Keratinocyte (primary cell): ENCODE measurements at regions not wholly inside any gene's neighbourhood (a gene's known extent, or its start where the extent isn't known, plus 50 kb on each side); places are given as distances from the start of the nearest gene placed in this dataset.

ENCODE experiments used
- CTCF ChIP-seq, 3 experiments: IDR thresholded peaks in 1 of 3; conservative IDR thresholded peaks in 1 of 3; optimal IDR thresholded peaks in 1 of 3; 2 replicates in 2 of 3; 3 replicates in 1 of 3; pipeline versions ENCODE3 to v1.5.1; 2011; ENCODE audit warnings: low read length in 3 of 3, mild to moderate bottlenecking in 3 of 3, moderate library complexity in 2 of 3, control low read depth in 1 of 3, inconsistent platforms in 1 of 3; ENCODE audit not compliant: insufficient read depth in 2 of 3; ENCODE audit errors: extremely low read depth in 1 of 3
- EZH2 ChIP-seq: IDR thresholded peaks from one replicate; pipeline ENCODE4 v1.6.1; 2012; ENCODE audit warnings: inconsistent platforms, mild to moderate bottlenecking, low read length, moderate library complexity

- TF ChIP-seq CTCF (optimal IDR thresholded peaks at IDR 0.05 in 1 of 3, IDR thresholded peaks at IDR 0.05 in 1 of 3, conservative IDR thresholded peaks at IDR 0.05 in 1 of 3; ENCODE audit: extremely low read depth in 1 of 3, insufficient read depth in 2 of 3, low read length in 3 of 3) (no peak), EZH2 (no peak)
Measured at GRCh38 chr14:36055052-36055378, 121.5 kb downstream of the PTCSC3 start.
